Stimulated activated naive CD8-positive, alpha-beta T cell treated with anti-CD3 and anti-CD28 coated beads, Interleukin-15, Interleukin-2, amounts not matched to agents 100 U/mL and 50 U/mL, for 24 hours (primary cell): ENCODE measurements at regions not wholly inside any gene's neighbourhood (a gene's known extent, or its start where the extent isn't known, plus 50 kb on each side); places are given as distances from the start of the nearest gene placed in this dataset.

Experiments
- ATAC-seq: fragments of 150-1000 bp; cut with Tn5 transposase; one replicate; pipeline ENCODE4 v1.10.0; 2021
- DNase-seq: peaks from one replicate; pipeline ENCODE4 v3.0.0; 2021

DNA sequence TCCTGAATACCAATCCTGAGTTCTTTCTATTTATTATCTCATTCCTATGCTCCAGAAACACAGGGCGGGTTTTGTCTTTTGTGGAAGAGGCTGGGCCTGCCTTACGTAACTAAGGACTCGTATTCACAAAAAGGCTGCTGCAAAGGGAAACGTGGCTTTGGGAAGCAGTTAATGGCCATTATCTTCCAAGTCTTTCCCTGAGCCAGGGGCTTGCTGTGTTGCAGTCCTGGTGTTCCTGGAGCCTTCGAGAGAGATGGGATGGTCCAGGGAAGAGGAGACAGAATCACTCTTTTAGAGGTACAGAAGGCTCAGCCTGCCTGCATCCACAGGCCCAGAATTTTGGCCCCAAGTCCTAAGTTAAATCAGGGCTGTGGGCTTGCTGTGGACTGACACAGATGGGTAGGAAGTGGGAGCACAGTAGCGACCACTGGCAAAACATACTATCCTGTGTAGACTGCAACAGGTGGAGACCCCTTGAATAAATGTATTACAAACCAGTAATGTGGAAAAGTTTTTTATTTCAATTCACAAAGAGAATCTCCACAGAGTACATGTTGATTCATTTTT is 139.4 kb upstream of the ST6GAL2 start:
- DNase-seq = no peak
- no peak for ATAC-seq

DNA sequence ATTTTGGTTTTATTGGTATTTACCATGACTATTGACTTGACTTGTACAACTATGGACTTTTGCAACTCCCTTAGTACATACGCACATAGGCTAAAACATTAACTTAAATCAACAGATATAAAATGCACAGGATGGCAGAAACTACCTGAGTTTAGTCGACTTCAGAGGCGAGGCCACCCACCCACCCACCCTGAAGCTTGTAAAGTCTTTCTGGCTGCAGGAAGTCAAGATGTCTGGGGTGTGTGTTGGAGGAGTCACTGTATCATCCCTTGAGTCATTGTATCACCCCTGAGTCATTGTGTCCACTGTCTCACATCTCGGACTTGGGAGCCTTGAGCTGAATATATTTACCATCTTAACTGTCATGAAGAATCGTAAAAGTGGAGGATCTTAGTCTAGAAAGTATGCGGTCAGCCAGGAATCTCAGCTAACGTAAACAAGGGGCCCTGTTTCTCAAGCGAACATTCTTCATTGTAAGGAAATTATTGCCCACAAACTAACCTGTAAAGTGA is 140.0 kb upstream of the ST6GAL2 start:
- no peak for ATAC-seq
- DNase-seq = no peak

DNA sequence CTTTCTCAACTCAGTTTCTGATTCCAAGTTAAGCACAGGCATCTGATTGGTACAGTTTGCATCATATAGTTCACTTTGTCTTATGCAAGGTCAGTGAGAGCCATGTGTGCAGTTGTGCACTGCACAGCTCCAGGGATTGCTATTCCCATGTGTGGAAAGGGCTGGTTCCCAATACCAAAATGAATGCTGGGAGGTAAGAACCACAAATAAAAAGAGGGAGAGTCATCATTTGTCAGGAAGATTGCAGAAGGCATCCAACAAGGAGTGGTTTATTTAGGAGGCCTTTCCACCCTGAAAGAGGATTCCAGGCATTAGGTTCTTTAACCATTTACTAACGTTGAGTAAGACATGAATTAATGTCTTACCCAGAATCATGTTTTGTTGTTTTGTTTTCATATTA is 141.2 kb upstream of the ST6GAL2 start:
- ATAC-seq = no peak
- DNase-seq = no peak

DNA sequence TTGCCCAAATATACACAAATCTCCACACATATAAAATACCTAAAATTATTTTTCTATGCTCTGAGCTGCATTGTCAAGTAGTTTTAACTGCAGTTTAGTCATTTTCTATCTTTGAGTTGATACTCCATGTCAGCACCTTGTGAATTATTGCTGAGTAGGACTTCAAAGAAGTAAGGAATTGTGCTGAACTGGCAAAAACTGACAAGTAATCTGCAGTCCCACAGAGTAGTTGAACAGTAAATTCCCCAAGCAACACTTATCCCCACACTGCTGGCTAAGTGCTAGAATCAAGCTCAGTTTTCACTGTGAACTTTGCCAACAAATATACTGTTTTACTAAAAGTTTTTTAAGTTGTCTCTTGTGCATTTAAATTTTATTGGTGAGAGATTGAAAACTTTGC is 141.8 kb upstream of the ST6GAL2 start:
- ATAC-seq (no peak), DNase-seq (no peak)

DNA sequence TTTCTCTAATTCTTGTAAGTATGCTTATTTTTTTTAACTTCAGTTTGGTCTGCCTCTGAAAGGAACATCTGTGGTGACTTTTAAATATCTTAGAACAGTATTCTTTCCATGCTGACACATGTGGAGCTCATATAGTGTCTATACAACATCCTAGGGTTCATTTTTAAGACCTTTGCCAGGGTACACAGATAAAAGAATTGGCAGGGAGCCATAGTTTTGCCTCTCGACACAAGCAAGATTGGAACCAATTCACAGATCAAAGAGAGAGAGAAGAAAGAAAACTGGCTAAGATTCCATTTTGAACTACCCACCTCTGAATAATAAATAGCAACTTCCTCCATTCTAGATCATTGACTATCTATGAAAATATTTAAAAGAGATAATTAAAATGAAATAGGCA is 142.7 kb upstream of the ST6GAL2 start:
- DNase-seq (no peak), ATAC-seq (no peak)

DNA sequence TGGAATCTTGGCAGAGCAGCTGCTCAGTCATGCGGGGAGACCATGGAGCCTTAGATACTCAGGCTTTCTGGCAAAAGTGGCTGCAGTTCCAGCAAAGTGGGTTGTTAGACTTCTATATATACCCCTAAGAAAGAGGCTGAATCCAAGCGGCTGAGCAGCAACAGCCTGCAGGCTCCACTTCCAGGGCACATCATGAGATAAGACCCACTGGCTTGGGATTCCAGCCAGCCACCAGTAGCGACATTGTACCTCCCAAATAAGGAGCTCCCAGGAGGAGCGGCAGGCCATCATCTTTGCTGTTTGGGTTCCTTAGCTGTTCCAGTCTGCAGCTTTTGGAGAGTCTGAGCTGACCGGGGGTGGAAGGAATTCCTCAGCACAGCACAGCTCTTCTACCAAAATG is 150.3 kb upstream of the ST6GAL2 start:
- DNase-seq (no peak), ATAC-seq (no peak)

DNA sequence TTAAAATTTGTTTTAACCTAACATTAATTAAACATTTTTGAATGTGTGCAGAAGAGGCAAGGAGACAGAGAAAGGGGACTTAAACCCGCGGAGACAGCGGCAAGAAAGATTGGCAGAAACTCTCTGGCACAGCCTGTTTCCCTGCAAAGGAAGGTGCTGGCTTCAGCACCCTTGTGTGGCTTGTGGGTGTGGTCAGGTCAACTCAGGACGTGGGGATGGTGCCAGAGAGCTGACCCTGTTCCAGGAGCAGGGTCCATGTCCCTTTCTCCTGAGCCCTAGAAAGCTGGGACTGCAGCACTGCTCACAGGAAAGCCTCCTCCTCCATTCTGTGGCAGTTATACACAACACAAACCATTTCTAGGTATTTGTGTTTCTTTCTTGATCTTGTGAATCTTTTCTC is 176.2 kb upstream of the ST6GAL2 start:
- DNase-seq (no peak), ATAC-seq (no peak)

DNA sequence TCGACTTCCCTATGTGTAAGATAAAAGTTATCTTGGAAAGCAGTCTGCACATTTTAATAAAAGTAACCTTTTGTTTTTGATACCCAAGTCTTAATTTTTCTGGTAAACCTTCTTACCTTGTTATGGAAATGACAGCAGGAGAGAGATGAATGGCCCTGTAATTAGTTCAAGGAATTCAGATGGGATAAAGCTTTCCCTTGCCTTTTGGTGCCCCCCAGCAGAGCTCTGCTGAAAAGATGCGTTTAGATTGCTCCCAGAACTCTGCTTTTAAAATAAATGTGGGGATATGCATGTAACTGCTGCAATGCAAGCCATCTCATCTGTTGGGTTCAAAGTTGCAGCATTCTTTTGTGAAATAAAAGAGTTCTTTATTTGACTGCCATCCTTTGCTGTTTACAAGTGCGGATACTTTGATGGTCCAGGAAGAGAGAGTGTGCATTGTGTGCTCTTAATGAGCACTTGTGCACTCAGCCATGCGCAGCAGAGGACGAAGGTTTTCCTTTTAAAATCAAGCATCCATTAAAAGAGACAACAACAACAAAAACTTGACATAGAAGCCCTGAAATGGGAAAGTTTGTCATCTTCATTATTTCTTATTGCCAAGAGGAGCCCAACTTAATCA is 176.7 kb upstream of the ST6GAL2 start:
- no peak for ATAC-seq
- DNase-seq = no peak

DNA sequence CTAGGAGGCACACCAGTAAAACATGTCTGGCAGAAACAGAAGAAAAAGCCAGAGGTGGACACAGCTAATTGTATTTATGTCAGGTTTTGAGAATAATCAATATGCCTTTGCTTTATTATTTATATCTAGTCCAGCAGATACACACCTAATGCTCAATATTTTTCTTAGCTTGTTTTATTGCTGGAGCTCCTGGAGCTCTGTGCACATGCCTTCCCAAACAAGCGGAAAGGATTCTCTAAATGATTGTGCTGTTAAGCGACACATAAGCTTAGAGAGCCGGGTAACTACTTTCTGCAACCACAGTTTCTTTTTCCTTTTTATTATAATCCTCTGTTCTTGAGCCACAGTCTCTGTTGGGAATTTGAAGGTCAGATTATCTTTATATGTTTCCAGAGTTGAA is 177.3 kb upstream of the ST6GAL2 start:
- ATAC-seq (no peak), DNase-seq (no peak)

DNA sequence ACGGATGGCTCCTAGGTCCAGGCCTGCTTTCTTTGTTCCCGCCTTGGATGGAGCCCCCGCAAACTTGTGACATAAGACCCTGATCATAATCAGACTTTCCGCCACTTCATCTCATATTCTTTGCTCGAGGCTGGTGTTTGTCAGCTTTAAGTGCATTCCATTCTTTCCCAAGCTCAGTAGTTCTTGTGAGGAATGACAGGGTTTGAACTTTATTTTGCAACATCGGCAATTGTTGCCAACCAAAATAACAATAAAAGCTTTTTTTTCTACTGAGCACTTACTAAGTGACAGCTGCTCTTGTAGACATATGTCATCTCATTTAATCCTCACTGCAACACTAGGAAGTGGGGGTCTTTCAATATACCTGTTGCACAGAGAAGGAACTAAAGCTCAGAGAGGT is 178.8 kb upstream of the ST6GAL2 start:
- DNase-seq (no peak), ATAC-seq (no peak)

DNA sequence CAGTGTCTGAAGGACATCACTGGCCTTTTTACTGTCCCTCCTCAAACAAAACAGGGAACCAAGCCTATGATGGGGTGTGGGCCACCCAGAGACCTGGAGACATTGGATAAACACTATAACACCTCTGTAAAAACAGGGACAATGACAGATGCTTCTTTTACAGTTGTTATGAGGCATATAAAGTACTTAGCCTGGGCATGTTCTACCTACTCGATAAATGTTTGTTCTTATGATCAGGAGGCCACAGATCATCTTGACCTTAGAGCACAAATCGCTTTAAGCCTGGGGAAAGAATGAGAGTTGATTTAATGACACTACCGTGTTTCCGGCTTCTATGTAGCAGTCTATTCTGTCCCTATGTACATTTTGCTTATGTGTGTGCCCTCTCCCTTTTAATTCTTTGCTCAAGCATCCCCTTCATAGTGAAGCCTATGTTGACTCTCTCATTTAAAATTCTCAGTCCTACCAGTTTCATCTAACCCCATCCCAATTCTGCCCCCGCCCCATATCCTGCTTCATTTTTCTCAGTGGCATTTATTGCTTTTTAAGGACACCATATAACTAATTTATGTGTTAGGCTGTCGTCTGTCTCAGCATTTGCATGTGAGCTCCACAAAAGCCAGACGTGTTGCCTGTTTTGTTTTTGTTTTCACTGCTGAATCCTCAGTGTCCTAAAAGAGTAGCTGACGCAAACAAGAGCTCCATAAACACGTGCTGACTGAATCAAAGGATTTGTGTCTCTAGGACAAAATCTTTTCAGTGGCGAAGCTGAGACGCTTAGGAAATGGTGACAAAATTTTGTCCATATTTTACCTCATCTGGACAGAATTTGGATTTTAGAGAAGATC is 182.3 kb upstream of the ST6GAL2 start:
- DNase-seq (no peak), ATAC-seq (no peak)

DNA sequence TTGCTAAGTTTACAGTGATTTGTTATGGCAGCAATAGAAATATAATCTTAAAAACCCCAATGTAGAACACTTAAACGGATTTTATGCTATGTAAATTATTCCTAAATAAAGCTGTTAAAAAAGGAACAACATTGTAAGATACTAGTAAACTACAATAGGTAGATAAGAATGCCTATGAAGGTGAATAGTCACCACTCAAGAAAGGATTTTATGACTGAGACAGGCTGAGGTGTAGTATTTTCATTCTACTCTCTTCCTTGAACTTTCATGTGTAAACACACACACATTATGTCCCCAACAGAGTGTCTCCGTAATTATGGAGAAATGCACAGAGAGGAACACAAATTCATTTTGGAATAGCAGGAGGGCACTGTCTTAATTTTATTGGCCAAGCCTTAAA is 183.9 kb upstream of the ST6GAL2 start:
- DNase-seq (no peak), ATAC-seq (no peak)

DNA sequence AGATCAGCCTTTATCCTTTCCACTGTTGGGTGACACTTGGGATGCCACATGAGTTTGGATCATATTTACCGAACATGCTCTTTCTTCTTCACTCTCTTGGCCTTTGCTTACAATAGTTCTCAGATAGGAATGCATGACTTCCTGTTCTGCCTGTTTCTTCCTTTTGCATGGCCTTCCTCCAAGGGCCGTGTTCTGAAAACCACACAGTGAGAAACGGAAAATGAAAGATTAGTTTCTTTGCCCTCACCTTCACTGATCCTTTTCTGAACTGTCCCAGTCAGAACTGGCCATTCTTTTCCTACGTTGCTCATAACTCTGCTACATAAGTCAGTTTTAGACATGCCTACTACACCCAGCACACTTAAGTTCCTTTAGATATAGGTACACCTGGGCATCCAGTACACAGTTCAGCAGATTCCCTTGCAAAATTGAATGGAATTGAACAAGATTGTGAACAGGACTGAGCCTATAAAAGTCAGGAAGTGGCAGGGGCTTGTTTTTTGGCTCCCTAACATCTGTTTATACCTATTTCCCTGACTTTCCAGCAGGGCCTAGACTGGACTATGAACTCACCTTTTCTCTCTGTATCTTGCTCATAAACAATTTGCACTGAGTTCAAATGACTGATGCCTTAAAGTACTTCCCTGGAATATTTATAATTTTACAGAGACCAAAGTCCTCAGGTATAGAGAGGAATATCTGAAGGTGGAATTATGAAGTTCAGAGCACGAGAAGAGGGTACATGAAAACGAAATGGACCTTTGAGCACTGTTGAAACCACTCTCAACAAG is 186.4 kb upstream of the ST6GAL2 start:
- ATAC-seq = no peak
- DNase-seq = no peak

DNA sequence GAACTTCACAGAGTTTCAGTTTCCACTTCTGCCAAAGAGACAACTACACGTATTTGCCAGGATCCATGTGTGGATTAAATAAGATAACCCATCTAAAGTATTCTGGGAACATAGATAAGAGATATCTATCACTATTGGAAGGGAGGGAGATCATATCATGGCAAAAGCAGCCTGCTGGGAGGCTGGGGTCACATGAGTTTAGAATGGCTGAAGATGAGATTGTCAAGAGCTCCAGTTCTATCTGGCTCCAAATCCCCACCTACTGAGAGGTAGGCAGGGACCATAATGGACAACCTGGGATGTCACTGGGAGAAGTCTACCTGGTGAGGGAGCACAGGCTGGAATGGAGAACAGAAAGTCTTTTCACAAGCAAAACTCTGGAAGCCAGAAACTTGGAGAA is 192.6 kb upstream of the ST6GAL2 start:
- ATAC-seq (no peak), DNase-seq (no peak)

DNA sequence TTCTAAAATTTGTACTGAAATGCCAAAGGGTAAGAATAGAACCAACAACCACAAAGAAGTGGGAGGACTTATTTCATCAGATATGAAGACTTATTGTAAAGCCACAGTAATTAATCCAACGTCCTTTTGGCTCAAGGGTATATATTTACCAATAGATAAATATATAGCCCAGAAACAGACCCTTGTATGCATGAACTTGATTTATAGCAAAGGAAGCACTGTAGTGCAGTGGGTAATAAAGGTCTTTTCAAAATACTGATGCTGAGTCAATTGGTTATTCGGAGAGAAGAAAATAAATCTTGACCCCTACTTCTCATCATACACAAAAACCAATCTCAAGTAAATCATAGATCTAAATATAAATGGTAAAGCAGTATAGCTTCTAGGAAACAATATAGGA is 200.5 kb upstream of the ST6GAL2 start:
- DNase-seq (no peak), ATAC-seq (no peak)

DNA sequence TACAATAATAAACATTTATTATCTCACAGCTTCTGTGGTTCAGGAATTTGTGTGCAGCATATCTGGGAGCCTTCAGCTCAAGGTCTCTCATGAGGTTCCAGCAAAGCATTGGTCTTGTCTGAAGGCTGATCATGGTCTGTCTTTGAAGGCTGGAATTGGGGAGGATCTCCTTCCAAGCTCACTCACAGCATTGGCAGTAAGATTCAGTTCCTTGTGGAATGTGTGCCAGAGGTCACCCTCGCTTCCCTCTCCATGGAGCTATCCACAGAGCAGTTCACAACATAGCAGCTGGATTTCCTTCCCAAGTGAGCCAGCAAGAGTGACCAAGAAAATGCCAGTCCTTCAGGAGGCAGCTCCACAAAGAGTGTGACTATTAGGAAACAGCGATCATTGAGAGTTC is 202.2 kb upstream of the ST6GAL2 start:
- ATAC-seq = no peak
- no peak for DNase-seq

DNA sequence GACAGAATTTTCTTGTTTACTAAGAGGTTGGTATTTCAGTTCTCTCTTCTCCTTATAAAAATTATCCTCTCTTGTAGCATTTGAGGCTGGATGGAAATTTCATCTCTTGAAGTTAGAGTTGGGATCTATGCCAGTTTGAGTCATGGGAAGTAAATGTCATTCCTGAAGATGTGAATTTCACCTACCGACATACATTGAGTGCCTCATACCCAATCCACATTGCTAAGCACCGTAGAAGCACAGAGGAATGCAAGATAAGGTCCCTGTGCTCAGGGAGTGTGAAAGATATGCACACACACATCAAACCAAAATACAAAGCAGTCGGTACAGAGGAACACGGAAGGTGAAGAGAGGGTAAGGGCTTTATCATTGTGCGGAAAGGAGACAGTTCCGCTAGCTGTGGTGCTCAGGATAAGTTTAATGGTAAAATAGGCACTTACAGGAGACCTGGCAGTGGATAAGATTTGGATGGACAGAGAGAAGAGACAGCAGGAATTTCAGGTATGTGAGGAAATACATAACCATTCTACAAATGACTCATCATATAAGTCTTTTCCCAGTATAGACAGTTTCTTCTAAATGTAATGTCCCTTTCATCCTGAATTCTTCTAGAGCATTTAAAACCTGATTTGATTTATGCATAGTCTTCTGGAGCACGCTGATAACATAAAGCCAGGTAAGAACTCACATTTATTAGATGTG is 205.3 kb upstream of the ST6GAL2 start:
- DNase-seq = no peak
- no peak for ATAC-seq

DNA sequence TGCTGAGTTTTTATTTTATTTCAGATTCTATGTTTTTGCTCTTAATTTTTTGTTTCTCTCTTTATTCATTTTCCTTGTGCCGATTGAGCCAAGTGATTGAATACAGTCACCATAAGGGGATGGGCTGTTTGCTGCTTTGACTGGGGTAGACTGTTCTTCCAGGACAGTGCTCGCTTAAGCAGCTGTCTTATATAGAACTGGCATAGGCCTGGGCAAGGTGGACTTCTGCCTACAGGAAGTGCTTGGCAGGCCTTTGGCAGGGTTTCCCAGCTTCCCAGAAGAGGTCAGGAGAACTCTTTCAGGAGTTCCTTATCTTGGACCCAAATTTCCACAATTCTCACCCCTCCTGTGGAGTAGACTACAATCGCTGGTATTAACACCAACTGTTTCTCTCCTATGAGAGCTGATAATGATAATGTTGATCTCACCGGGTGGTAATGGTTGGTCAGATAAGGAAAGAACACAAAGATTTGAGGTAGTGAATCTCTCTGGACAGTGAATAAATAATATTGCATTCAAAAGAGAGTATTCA is 207.5 kb upstream of the ST6GAL2 start:
- DNase-seq (no peak), ATAC-seq (no peak)

DNA sequence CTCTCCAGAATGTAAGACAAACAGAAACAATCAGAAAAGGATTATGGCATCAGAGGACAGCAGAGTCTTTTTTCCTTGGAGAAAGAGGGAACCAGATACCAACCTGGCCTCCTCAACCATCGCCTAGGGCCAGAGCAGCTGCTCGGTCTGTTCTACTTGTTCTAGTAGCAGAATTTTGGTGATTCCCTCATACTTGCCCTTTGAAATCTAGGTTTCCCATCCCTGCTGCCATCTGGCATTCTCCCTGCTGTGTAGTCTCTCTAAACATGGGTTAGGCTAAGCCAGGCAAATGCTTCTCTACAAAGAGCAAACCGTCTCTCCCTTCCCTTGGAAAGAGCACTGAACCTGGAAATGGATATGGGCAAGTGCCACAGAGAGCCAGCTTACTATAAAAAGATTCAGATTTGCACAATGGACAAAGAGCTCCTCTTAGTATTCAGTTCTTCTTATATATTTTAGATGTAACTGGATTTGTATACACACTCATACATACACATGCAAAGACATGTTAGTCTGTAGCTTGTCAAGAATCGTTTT is 208.6 kb upstream of the ST6GAL2 start:
- no peak for ATAC-seq
- no peak for DNase-seq

DNA sequence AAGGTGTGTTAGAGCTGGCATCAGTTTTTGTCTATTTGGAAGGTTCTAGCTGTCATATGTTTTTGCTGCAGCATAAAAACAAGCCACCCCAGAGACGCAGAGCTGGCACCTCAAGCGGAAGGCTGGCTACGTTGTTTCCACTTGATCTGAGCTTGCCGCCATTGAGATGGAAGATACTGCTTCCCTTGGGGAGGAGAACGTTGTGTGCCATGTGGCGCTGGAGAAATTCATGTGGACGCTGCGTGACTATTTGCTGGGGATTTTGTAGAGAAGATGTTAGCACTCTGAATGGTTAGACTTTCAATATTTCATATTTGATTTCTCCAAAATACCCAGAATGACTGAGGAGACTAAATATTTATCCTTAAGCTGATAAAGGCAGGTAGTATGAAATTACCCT is 216.2 kb upstream of the ST6GAL2 start:
- ATAC-seq (no peak), DNase-seq (no peak)

DNA sequence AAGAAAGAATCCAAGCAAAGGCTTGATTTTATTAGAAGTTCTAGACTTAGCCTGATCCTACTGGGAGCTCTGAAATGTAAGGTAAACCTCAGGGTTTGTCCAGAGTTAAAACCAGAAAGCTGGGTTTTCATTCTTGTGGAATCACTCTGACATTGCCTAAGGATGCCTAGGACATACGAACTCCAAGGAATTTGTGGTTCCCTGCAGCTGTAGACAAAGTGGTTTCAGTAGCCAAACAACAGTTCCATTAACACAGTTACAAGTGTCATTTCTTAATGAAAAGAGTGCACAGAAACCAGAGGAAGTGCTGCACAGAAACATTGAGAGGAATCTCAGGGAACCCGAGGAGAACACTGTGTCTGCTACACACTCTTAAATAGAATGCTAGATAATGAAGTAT is 221.4 kb upstream of the ST6GAL2 start:
- DNase-seq (no peak), ATAC-seq (no peak)

DNA sequence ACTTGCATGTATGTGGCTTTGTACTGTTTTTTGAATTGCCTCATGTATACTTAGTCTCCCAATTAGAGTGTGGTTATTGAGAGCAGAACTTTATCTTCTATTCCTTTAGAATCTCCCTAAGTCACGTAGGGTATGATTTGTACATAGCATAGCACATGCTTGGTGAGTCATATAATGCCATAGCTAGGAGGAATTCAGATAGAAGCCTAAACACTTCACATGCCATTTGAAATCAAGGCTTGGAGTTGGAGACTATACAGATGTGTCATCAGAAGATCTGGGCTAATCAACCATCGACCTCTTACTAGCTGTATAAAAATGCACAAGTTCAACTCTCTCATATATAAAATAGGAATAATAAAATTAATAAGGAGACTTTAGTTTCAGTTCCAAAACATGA is 222.6 kb upstream of the ST6GAL2 start:
- no peak for DNase-seq

More for the DNA sequence above, 222.6 kb upstream of the ST6GAL2 start:
- ATAC-seq = no peak
